OCI-LY7 (cell line): ENCODE measurements at regions not wholly inside any gene's neighbourhood (a gene's known extent, or its start where the extent isn't known, plus 50 kb on each side); places are given as distances from the start of the nearest gene placed in this dataset.

Experiments used
- BruUV-seq: library from RNA; stranded (reverse); fragments of 400-500 nt; replicated peaks from 2 replicates; lab custom pipeline; 2021; lab: Mats Ljungman, UMichigan
- CTCF ChIA-PET: fragments of 300-600 bp; sonication (Branson Sonifier 250); formaldehyde crosslinking; loops from one replicate; lab custom pipeline; 2022; ENCODE audit warnings: antibody characterized with exemption; ENCODE audit not compliant: unreplicated experiment; lab: Charles Lee
- POLR2A ChIA-PET: fragments of 300-600 bp; sonication (Branson Sonifier 250); formaldehyde crosslinking; loops from one replicate; lab custom pipeline; 2022; ENCODE audit warnings: antibody characterized with exemption; lab: Charles Lee
- DNase-seq: peaks from one replicate; pipeline ENCODE4 v3.0.0-alpha.2; 2015; ENCODE audit warnings: low spot score
- H2AFZ ChIP-seq: fragments of 200-600 bp; sonication (generic), shearing (Covaris generic); 2 replicates; pipeline ENCODE4 v1.6.1; 2014; ENCODE audit warnings: mild to moderate bottlenecking, antibody characterized with exemption, low read length, moderate library complexity
- H3K27ac ChIP-seq: fragments of 200-600 bp; sonication (generic); 2 replicates; pipeline ENCODE4 v1.5.1; 2014; ENCODE audit warnings: mixed run types, low read depth, mild to moderate bottlenecking, moderate library complexity, low read length, inconsistent platforms; ENCODE audit not compliant: poor library complexity, severe bottlenecking
- H3K36me3 ChIP-seq: fragments of 200-600 bp; sonication (generic); 2 replicates; pipeline ENCODE4 v1.6.1; 2014; ENCODE audit warnings: mild to moderate bottlenecking, antibody characterized with exemption, low read length, moderate library complexity, mixed read lengths; ENCODE audit not compliant: insufficient read depth
- H3K4me1 ChIP-seq: fragments of 200-600 bp; sonication (generic); 2 replicates; pipeline ENCODE4 v1.5.1; 2014; ENCODE audit warnings: mild to moderate bottlenecking, low read length; ENCODE audit not compliant: insufficient read depth, poor library complexity, severe bottlenecking
- H3K4me2 ChIP-seq: fragments of 200-600 bp; sonication (generic); 2 replicates; pipeline ENCODE4 v1.6.1; 2014; ENCODE audit warnings: mild to moderate bottlenecking, low read length
- H3K4me3 ChIP-seq: fragments of 200-600 bp; sonication (generic); 2 replicates; pipeline ENCODE4 v1.5.1; 2014; ENCODE audit warnings: mild to moderate bottlenecking, low read depth, low read length; ENCODE audit not compliant: poor library complexity, severe bottlenecking
- H3K79me2 ChIP-seq: fragments of 200-600 bp; sonication (generic); 2 replicates; pipeline ENCODE4 v1.6.1; 2016; ENCODE audit warnings: low read depth, mild to moderate bottlenecking, low read length, moderate library complexity, mixed read lengths; ENCODE audit not compliant: insufficient read depth
- H3K9me2 ChIP-seq: fragments of 200-600 bp; sonication (generic); 2 replicates; pipeline ENCODE4 v1.6.1; 2016; ENCODE audit warnings: mild to moderate bottlenecking, low read length, mixed read lengths; ENCODE audit not compliant: insufficient read depth
- H3K9me3 ChIP-seq: fragments of 200-600 bp; sonication (generic); 2 replicates; pipeline ENCODE4 v1.6.1; 2014; ENCODE audit warnings: mild to moderate bottlenecking, mixed run types, low read length, mixed read lengths
- H4K20me1 ChIP-seq: fragments of 200-600 bp; sonication (generic); 2 replicates; pipeline ENCODE4 v1.6.1; 2014; ENCODE audit warnings: mild to moderate bottlenecking, antibody characterized with exemption, low read length, moderate library complexity, mixed read lengths; ENCODE audit not compliant: insufficient read depth
- CTCF ChIP-seq: fragments of 200-600 bp; sonication (generic); conservative IDR thresholded peaks from 2 replicates; pipeline ENCODE4 v1.5.1; 2014; ENCODE audit warnings: mild to moderate bottlenecking, antibody characterized with exemption, low read length, moderate library complexity, mixed read lengths
- EZH2phosphoT487 ChIP-seq: fragments of 200-600 bp; sonication (generic); IDR thresholded peaks from 2 replicates; pipeline ENCODE4 v1.6.1; 2018; ENCODE audit warnings: low read depth, borderline replicate concordance, mild to moderate bottlenecking, mixed run types, antibody characterized with exemption, low read length, moderate library complexity, mixed read lengths
- intact Hi-C: fragments of 100-400 bp; cut with micrococcal nuclease; formaldehyde crosslinking; loops from one replicate; pipeline ENCODE4 v1.10.0; 2022; ENCODE audit not compliant: unreplicated experiment

DNA sequence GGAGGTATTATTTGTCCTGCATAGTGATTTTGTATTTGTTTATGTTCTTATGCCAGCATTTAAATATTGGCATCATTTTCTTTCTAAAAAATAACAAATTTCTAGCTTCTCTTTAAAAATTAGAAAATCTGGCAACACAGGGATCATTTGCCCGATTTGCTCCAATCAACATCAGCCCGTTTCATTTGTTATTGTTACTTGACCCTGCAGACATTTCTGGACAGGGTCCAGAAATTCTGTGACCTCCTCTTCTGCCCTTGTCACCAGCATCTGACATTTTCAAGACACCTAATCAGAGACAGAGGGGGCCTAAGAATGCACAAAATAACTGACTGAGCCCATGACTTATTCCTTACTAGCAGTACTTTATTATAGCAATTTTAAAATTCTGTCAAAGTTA is 253.3 kb downstream of the MREG start:
- no TSS peak for BruUV-seq
- DNase-seq: no peak
- no peaks in the 10 kb centered on the region for H3K79me2 ChIP-seq
- no peak overlapping the region for H3K4me2 ChIP-seq
- CTCF ChIA-PET: no interaction called here
- H3K4me3 ChIP-seq: no peak overlapping the region
- no peaks in the 10 kb centered on the region for H3K36me3 ChIP-seq
- no peaks in the 10 kb centered on the region for H3K4me1 ChIP-seq
- no peak overlapping the region for H3K27ac ChIP-seq
- POLR2A ChIA-PET: interaction anchor here (0.6 to 0.9 kb wide), 3 partner anchors 30 to 117 kb away, joined by 3 read pairs; no protein-coding TSS in a partner anchor
- no peak overlapping the region for H2AFZ ChIP-seq
- H3K9me3 ChIP-seq: no peaks in the 10 kb centered on the region
- TF ChIP-seq CTCF: no peak
- no peak for TF ChIP-seq EZH2phosphoT487
- no peaks in the 10 kb centered on the region for H3K9me2 ChIP-seq
- intact Hi-C loops: no loop called here
- no peaks in the 10 kb centered on the region for H4K20me1 ChIP-seq

- H3K27ac ChIP-seq: no peak overlapping the region
- CTCF ChIA-PET: no interaction called here
- no peaks in the 10 kb centered on the region for H3K9me2 ChIP-seq
- no peaks in the 10 kb centered on the region for H3K9me3 ChIP-seq
- no peaks in the 10 kb centered on the region for H3K36me3 ChIP-seq
- BruUV-seq: no TSS peak
- DNase-seq: no peak
- TF ChIP-seq EZH2phosphoT487 (no peak), CTCF (no peak)
- no peak overlapping the region for H2AFZ ChIP-seq
- no peak overlapping the region for H3K4me3 ChIP-seq
- POLR2A ChIA-PET: no interaction called here
- H3K79me2 ChIP-seq: no peaks in the 10 kb centered on the region
- no peak overlapping the region for H3K4me2 ChIP-seq
- no peaks in the 10 kb centered on the region for H4K20me1 ChIP-seq
- H3K4me1 ChIP-seq: no peaks in the 10 kb centered on the region
- intact Hi-C loops: no loop called here
Observed at GRCh38 chr2:215758691-215759090, 254.7 kb downstream of the MREG start.

- no peak overlapping the region for H3K4me3 ChIP-seq
- H3K4me2 ChIP-seq: no peak overlapping the region
- no peaks in the 10 kb centered on the region for H4K20me1 ChIP-seq
- no TSS peak for BruUV-seq
- no peaks in the 10 kb centered on the region for H3K79me2 ChIP-seq
- H3K36me3 ChIP-seq: no peaks in the 10 kb centered on the region
- no peaks in the 10 kb centered on the region for H3K9me3 ChIP-seq
- H3K4me1 ChIP-seq: no peaks in the 10 kb centered on the region
- H3K9me2 ChIP-seq: no peaks in the 10 kb centered on the region
- POLR2A ChIA-PET: no interaction called here
- no peak overlapping the region for H3K27ac ChIP-seq
- intact Hi-C loops: no loop called here
- TF ChIP-seq CTCF (no peak), EZH2phosphoT487 (no peak)
- DNase-seq: no peak
- no peak overlapping the region for H2AFZ ChIP-seq
- CTCF ChIA-PET: no interaction called here
Observed at GRCh38 chr2:215756346-215756730, 257.0 kb downstream of the MREG start.
